ENCODE measurements at regions not wholly inside any gene's neighbourhood (a gene's known extent, or its start where the extent isn't known, plus 50 kb on each side); places are given as distances from the start of the nearest gene placed in this dataset.

- H3K4me3 ChIP-seq (ENCODE audit: low read depth, low read length), result no peak overlapping the region
- H3K4ac ChIP-seq (ENCODE audit: low read depth, low read length), result no peak overlapping the region
- H3K4me2 ChIP-seq (ENCODE audit: low read length), result no peak overlapping the region
- no peak for DNase-seq
- H3K9me3 ChIP-seq (ENCODE audit: insufficient read depth, low read depth, low read length), result no peaks in the 10 kb centered on the region
- no peaks in the 10 kb centered on the region for H3K27me3 ChIP-seq (ENCODE audit: insufficient read depth, low read length)
- H2BK5ac ChIP-seq (ENCODE audit: low read depth, low read length, poor library complexity), result no peak overlapping the region
- H3K14ac ChIP-seq (ENCODE audit: low read length), result no peak overlapping the region
- H3K36me3 ChIP-seq (ENCODE audit: control insufficient read depth in 1 of 2, insufficient read depth in 2 of 2, low read length in 2 of 2), result no peaks in the 10 kb centered on the region
- H3K18ac ChIP-seq (ENCODE audit: low read length), result no peak overlapping the region
- no peak overlapping the region for H2BK120ac ChIP-seq (ENCODE audit: insufficient read depth, low read length, poor library complexity)
- no peaks in the 10 kb centered on the region for H3K79me1 ChIP-seq (ENCODE audit: low read length)
- H4K91ac ChIP-seq (ENCODE audit: low read depth, low read length), result no peak overlapping the region
- H2BK12ac ChIP-seq (ENCODE audit: low read length), result no peak overlapping the region
- no peak overlapping the region for H3K23ac ChIP-seq (ENCODE audit: low read length)
- no peak overlapping the region for H2AFZ ChIP-seq (ENCODE audit: insufficient read depth, low read length, poor library complexity)
- H4K12ac ChIP-seq (ENCODE audit: low read depth, low read length), result no peak overlapping the region
- H3K27ac ChIP-seq (ENCODE audit: low read depth, low read length), result no peak overlapping the region
- H4K8ac ChIP-seq (ENCODE audit: low read depth, low read length), result no peak overlapping the region
- H2AK5ac ChIP-seq (ENCODE audit: low read length), result no peak overlapping the region
- no peaks in the 10 kb centered on the region for H3K79me2 ChIP-seq (ENCODE audit: control insufficient read depth, insufficient read depth, low read length, poor library complexity)
- no peaks in the 10 kb centered on the region for H3K4me1 ChIP-seq (ENCODE audit: control insufficient read depth in 1 of 2, insufficient read depth in 2 of 2, low read length in 2 of 2)
- no peak overlapping the region for H3K9ac ChIP-seq (ENCODE audit: low read length)
Measured at GRCh38 chrX:43566170-43566569, 89.9 kb upstream of the MAOA start.

- no peak overlapping the region for H2AFZ ChIP-seq (ENCODE audit: insufficient read depth, low read length, poor library complexity)
- no peak for DNase-seq
- H3K79me1 ChIP-seq (ENCODE audit: low read length), result no peaks in the 10 kb centered on the region
- H3K9me3 ChIP-seq (ENCODE audit: insufficient read depth, low read depth, low read length), result no peaks in the 10 kb centered on the region
- no peak overlapping the region for H2BK120ac ChIP-seq (ENCODE audit: insufficient read depth, low read length, poor library complexity)
- H3K4me1 ChIP-seq (ENCODE audit: control insufficient read depth in 1 of 2, insufficient read depth in 2 of 2, low read length in 2 of 2), result no peaks in the 10 kb centered on the region
- no peaks in the 10 kb centered on the region for H3K36me3 ChIP-seq (ENCODE audit: control insufficient read depth in 1 of 2, insufficient read depth in 2 of 2, low read length in 2 of 2)
- no peak overlapping the region for H3K4me3 ChIP-seq (ENCODE audit: low read depth, low read length)
- no peak overlapping the region for H4K8ac ChIP-seq (ENCODE audit: low read depth, low read length)
- no peak overlapping the region for H2BK5ac ChIP-seq (ENCODE audit: low read depth, low read length, poor library complexity)
- H3K4me2 ChIP-seq (ENCODE audit: low read length), result no peak overlapping the region
- no peak overlapping the region for H4K12ac ChIP-seq (ENCODE audit: low read depth, low read length)
- no peak overlapping the region for H3K27ac ChIP-seq (ENCODE audit: low read depth, low read length)
- H2AK5ac ChIP-seq (ENCODE audit: low read length), result no peak overlapping the region
- no peaks in the 10 kb centered on the region for H3K79me2 ChIP-seq (ENCODE audit: control insufficient read depth, insufficient read depth, low read length, poor library complexity)
- H3K18ac ChIP-seq (ENCODE audit: low read length), result no peak overlapping the region
- H3K14ac ChIP-seq (ENCODE audit: low read length), result no peak overlapping the region
- no peaks in the 10 kb centered on the region for H3K27me3 ChIP-seq (ENCODE audit: insufficient read depth, low read length)
- H3K4ac ChIP-seq (ENCODE audit: low read depth, low read length), result no peak overlapping the region
- no peak overlapping the region for H3K23ac ChIP-seq (ENCODE audit: low read length)
- H2BK12ac ChIP-seq (ENCODE audit: low read length), result no peak overlapping the region
- no peak overlapping the region for H4K91ac ChIP-seq (ENCODE audit: low read depth, low read length)
- H3K9ac ChIP-seq (ENCODE audit: low read length), result no peak overlapping the region
Measured at GRCh38 chrX:43573441-43574015, 82.6 kb upstream of the MAOA start.

- no peak overlapping the region for H2BK12ac ChIP-seq (ENCODE audit: low read length)
- H3K27me3 ChIP-seq (ENCODE audit: insufficient read depth, low read length), result no peaks in the 10 kb centered on the region
- H4K12ac ChIP-seq (ENCODE audit: low read depth, low read length), result no peak overlapping the region
- H2BK5ac ChIP-seq (ENCODE audit: low read depth, low read length, poor library complexity), result no peak overlapping the region
- H4K91ac ChIP-seq (ENCODE audit: low read depth, low read length), result no peak overlapping the region
- H3K14ac ChIP-seq (ENCODE audit: low read length), result no peak overlapping the region
- H2AFZ ChIP-seq (ENCODE audit: insufficient read depth, low read length, poor library complexity), result no peak overlapping the region
- H3K23ac ChIP-seq (ENCODE audit: low read length), result no peak overlapping the region
- no peak overlapping the region for H2AK5ac ChIP-seq (ENCODE audit: low read length)
- no peak overlapping the region for H3K4me2 ChIP-seq (ENCODE audit: low read length)
- no peak overlapping the region for H3K4ac ChIP-seq (ENCODE audit: low read depth, low read length)
- H3K79me1 ChIP-seq (ENCODE audit: low read length), result no peaks in the 10 kb centered on the region
- H3K27ac ChIP-seq (ENCODE audit: low read depth, low read length), result no peak overlapping the region
- no peaks in the 10 kb centered on the region for H3K9me3 ChIP-seq (ENCODE audit: insufficient read depth, low read depth, low read length)
- no peak overlapping the region for H3K4me3 ChIP-seq (ENCODE audit: low read depth, low read length)
- H3K36me3 ChIP-seq (ENCODE audit: control insufficient read depth in 1 of 2, insufficient read depth in 2 of 2, low read length in 2 of 2), result no peaks in the 10 kb centered on the region
- H4K8ac ChIP-seq (ENCODE audit: low read depth, low read length), result no peak overlapping the region
- no peak overlapping the region for H2BK120ac ChIP-seq (ENCODE audit: insufficient read depth, low read length, poor library complexity)
- no peak overlapping the region for H3K9ac ChIP-seq (ENCODE audit: low read length)
- H3K18ac ChIP-seq (ENCODE audit: low read length), result no peak overlapping the region
- no CpG with 5 or more reads among the region's 4 CpGs for WGBS (ENCODE audit: extremely low coverage, insufficient coverage, insufficient read length)
- no peaks in the 10 kb centered on the region for H3K4me1 ChIP-seq (ENCODE audit: control insufficient read depth in 1 of 2, insufficient read depth in 2 of 2, low read length in 2 of 2)
- no peak for DNase-seq
- no peaks in the 10 kb centered on the region for H3K79me2 ChIP-seq (ENCODE audit: control insufficient read depth, insufficient read depth, low read length, poor library complexity)
Measured at GRCh38 chrX:43580621-43581020, 75.5 kb upstream of the MAOA start.

GRCh38 chrX:43581167-43581566 is 74.9 kb upstream of the MAOA start:
- H2BK12ac ChIP-seq (ENCODE audit: low read length), result no peak overlapping the region
- no peaks in the 10 kb centered on the region for H3K79me2 ChIP-seq (ENCODE audit: control insufficient read depth, insufficient read depth, low read length, poor library complexity)
- no peak overlapping the region for H4K8ac ChIP-seq (ENCODE audit: low read depth, low read length)
- no peaks in the 10 kb centered on the region for H3K9me3 ChIP-seq (ENCODE audit: insufficient read depth, low read depth, low read length)
- no CpG with 5 or more reads among the region's 2 CpGs for WGBS (ENCODE audit: extremely low coverage, insufficient coverage, insufficient read length)
- no peak overlapping the region for H3K9ac ChIP-seq (ENCODE audit: low read length)
- H2AFZ ChIP-seq (ENCODE audit: insufficient read depth, low read length, poor library complexity), result no peak overlapping the region
- no peaks in the 10 kb centered on the region for H3K79me1 ChIP-seq (ENCODE audit: low read length)
- no peaks in the 10 kb centered on the region for H3K4me1 ChIP-seq (ENCODE audit: control insufficient read depth in 1 of 2, insufficient read depth in 2 of 2, low read length in 2 of 2)
- no peak overlapping the region for H2BK5ac ChIP-seq (ENCODE audit: low read depth, low read length, poor library complexity)
- no peaks in the 10 kb centered on the region for H3K36me3 ChIP-seq (ENCODE audit: control insufficient read depth in 1 of 2, insufficient read depth in 2 of 2, low read length in 2 of 2)
- no peak overlapping the region for H2BK120ac ChIP-seq (ENCODE audit: insufficient read depth, low read length, poor library complexity)
- no peak overlapping the region for H3K27ac ChIP-seq (ENCODE audit: low read depth, low read length)
- no peak overlapping the region for H3K4me2 ChIP-seq (ENCODE audit: low read length)
- no peak overlapping the region for H3K23ac ChIP-seq (ENCODE audit: low read length)
- H3K4me3 ChIP-seq (ENCODE audit: low read depth, low read length), result no peak overlapping the region
- H3K14ac ChIP-seq (ENCODE audit: low read length), result no peak overlapping the region
- no peak overlapping the region for H4K91ac ChIP-seq (ENCODE audit: low read depth, low read length)
- DNase-seq, result no peak
- no peak overlapping the region for H2AK5ac ChIP-seq (ENCODE audit: low read length)
- no peaks in the 10 kb centered on the region for H3K27me3 ChIP-seq (ENCODE audit: insufficient read depth, low read length)
- no peak overlapping the region for H3K18ac ChIP-seq (ENCODE audit: low read length)
- H3K4ac ChIP-seq (ENCODE audit: low read depth, low read length), result no peak overlapping the region
- H4K12ac ChIP-seq (ENCODE audit: low read depth, low read length), result no peak overlapping the region

All from trophoblast cell (in vitro differentiated cells and primary cell).